BLaER1 treated with 17β-estradiol and CSF1 and Interleukin-3, amounts not matched to agents 10 nM and 100 nM (cell line): ENCODE measurements at regions not wholly inside any gene's neighbourhood (a gene's known extent, or its start where the extent isn't known, plus 50 kb on each side); places are given as distances from the start of the nearest gene placed in this dataset.

Source experiments
- H3K27ac ChIP-seq, 11 experiments: shearing (Covaris generic); formaldehyde crosslinking; 2 replicates each; pipeline ENCODE4 v1.8.1; 2022
- H3K27me3 ChIP-seq, 11 experiments: shearing (Covaris generic); formaldehyde crosslinking; 2 replicates each; pipeline ENCODE4 v1.8.1; 2022
- H3K36me3 ChIP-seq, 11 experiments: shearing (Covaris generic); formaldehyde crosslinking; 2 replicates each; pipeline ENCODE4 v1.8.1; 2022
- H3K4me1 ChIP-seq, 10 experiments: shearing (Covaris generic); formaldehyde crosslinking; 2 replicates each; pipeline ENCODE4 v1.8.1; 2022
- H3K4me2 ChIP-seq, 11 experiments: shearing (Covaris generic); formaldehyde crosslinking; 2 replicates each; pipeline ENCODE4 v1.8.1; 2022
- H3K4me3 ChIP-seq, 10 experiments: shearing (Covaris generic); formaldehyde crosslinking; 2 replicates each; pipeline ENCODE4 v1.8.1; 2022
- H3K9ac ChIP-seq, 11 experiments: shearing (Covaris generic); formaldehyde crosslinking; 2 replicates each; pipeline ENCODE4 v1.8.1; 2022
- H3K9me3 ChIP-seq, 11 experiments: shearing (Covaris generic); formaldehyde crosslinking; replicated peaks in 1 of 11; 2 replicates each; pipeline ENCODE4 v1.8.1; 2022
- H4K20me1 ChIP-seq, 11 experiments: shearing (Covaris generic); formaldehyde crosslinking; 2 replicates each; pipeline ENCODE4 v1.8.1; 2022
- Cebpa-rat ChIP-seq, 11 experiments: shearing (Covaris generic); IDR thresholded peaks; 2 replicates each; pipeline ENCODE4 v1.8.1; 2022

GRCh38 chr1:193486671-193487229, 300.3 kb upstream of the B3GALT2 start:
- Histone ChIP-seq H3K4me3 (no peak overlapping the region), H3K27ac (no peak overlapping the region), H3K27me3 (no peaks in the 10 kb centered on the region), H3K9ac (no peak overlapping the region), H3K9me3 (peaks cover 0 to 5% (median 0%) of the 10 kb centered on the region in 11 experiments; a peak in 2 of 22 replicates), H4K20me1 (no peaks in the 10 kb centered on the region), H3K4me1 (no peaks in the 10 kb centered on the region), H3K4me2 (no peak overlapping the region), H3K36me3 (no peaks in the 10 kb centered on the region)
- no peak for TF ChIP-seq Cebpa-rat (IDR thresholded peaks at IDR 0.05)

DNA sequence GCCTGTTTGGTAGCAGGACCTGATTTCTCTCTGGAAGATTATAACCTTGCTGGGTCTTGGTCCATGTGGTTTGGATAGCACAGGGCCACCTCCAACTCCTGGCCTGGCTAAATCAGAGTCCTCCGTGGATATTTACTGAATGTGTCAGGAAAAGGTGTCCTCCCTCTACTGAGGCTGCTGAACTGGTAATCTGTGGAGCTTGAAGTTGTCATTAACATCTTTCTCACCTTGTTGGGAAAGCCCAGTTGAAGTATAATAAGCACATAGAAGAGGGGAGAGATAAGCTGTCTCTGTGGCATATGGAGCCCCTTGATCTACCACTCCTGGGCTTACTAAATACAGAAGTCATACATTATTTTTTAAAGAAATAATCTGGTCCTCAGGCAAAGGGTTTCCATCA, 294.3 kb upstream of the B3GALT2 start:
- Histone ChIP-seq H3K27ac (no peak overlapping the region), H3K36me3 (no peaks in the 10 kb centered on the region), H3K4me1 (peaks cover 0 to 8% (median 6%) of the 10 kb centered on the region in 10 experiments; a peak in 14 of 20 replicates), H3K27me3 (no peaks in the 10 kb centered on the region), H4K20me1 (no peaks in the 10 kb centered on the region), H3K9me3 (peaks cover 0 to 5% (median 0%) of the 10 kb centered on the region in 11 experiments; a peak in 1 of 22 replicates), H3K4me3 (no peak overlapping the region), H3K4me2 (no peak overlapping the region), H3K9ac (no peak overlapping the region)
- no peak for TF ChIP-seq Cebpa-rat (IDR thresholded peaks at IDR 0.05)

- Histone ChIP-seq H3K9me3 (no peaks in the 10 kb centered on the region), H3K4me2 (peak overlapping the region in 8 of 11 experiments; percentile 4 to 65 (median 38); a peak in 11 of 22 replicates), H3K4me3 (no peak overlapping the region), H3K36me3 (no peaks in the 10 kb centered on the region), H3K4me1 (peaks cover 0 to 8% (median 6%) of the 10 kb centered on the region in 10 experiments; a peak in 14 of 20 replicates), H4K20me1 (no peaks in the 10 kb centered on the region), H3K27ac (0 out of 22 replicates have a peak overlapping the region, but pooled peaks of 1 of the 11 experiments have one; percentile 17), H3K9ac (no peak overlapping the region), H3K27me3 (no peaks in the 10 kb centered on the region)
- no peak; a peak in 1 of 22 replicates for TF ChIP-seq Cebpa-rat (IDR thresholded peaks at IDR 0.05)
Observed at GRCh38 chr1:193479187-193479586, 292.8 kb upstream of the B3GALT2 start.

DNA sequence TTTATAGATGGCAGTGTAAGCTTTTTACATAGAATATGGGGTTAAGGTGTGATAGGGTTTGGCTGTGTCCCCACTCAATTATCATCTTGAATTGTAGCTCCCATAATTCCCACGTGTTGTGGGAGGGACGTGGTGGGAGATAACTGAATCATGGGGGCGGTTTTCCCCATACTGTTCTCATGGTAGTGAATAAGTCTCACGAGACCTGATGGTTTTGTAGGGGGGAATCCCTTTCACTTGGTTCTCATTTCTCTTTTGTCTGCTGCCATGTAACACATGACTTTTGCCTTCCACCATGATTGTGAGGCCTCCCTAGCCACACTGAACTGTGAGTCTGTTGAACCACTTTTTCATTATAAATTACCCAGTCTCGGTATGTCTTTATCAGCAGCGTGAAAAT, 290.3 kb upstream of the B3GALT2 start:
- H3K4me1 ChIP-seq: peaks cover 0 to 8% (median 6%) of the 10 kb centered on the region in 10 experiments; a peak in 14 of 20 replicates
- H4K20me1 ChIP-seq: no peaks in the 10 kb centered on the region
- H3K9ac ChIP-seq: no peak overlapping the region
- no peak overlapping the region for H3K4me2 ChIP-seq
- no peak for TF ChIP-seq Cebpa-rat (IDR thresholded peaks at IDR 0.05)
- H3K27me3 ChIP-seq: no peaks in the 10 kb centered on the region
- no peak overlapping the region for H3K27ac ChIP-seq
- no peak overlapping the region for H3K4me3 ChIP-seq
- no peaks in the 10 kb centered on the region for H3K36me3 ChIP-seq
- H3K9me3 ChIP-seq: no peaks in the 10 kb centered on the region

- Histone ChIP-seq H3K4me3 (no peak overlapping the region), H3K4me2 (no peak overlapping the region), H3K27ac (no peak overlapping the region), H3K9me3 (no peaks in the 10 kb centered on the region), H3K27me3 (no peaks in the 10 kb centered on the region), H3K9ac (no peak overlapping the region), H3K4me1 (peaks cover 0 to 2% (median under 1%) of the 10 kb centered on the region in 10 experiments; a peak in 10 of 20 replicates), H4K20me1 (no peaks in the 10 kb centered on the region), H3K36me3 (no peaks in the 10 kb centered on the region)
- no peak for TF ChIP-seq Cebpa-rat (IDR thresholded peaks at IDR 0.05)
Observed at GRCh38 chr1:193473932-193474331, 287.5 kb upstream of the B3GALT2 start.

DNA sequence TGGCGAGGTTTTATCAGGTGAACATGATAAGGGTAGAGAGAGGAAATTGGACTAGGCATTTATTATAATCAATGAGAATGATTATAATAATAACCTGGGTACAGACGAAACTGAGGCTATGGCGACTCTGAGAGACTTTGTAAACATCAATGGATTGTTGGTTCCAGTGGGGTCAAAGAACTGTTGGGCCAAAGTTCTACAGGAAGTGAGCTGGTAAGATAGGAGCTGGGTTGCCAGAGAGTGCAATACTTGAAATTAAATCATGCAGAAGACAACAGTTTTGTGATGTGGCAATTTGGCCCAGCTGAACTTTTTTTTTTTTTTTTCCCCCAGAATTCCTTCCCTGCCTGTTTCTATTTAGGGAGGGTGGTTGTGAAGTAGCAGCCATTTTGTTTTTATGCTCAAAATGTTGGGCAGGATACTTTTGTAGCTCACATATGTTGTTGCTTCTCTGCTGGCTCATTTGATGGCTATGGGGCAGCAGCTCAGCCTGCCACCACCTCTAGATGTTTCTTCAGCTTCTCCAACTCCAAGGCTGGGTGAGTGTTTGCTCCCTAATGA, 286.5 kb upstream of the B3GALT2 start:
- no peak for TF ChIP-seq Cebpa-rat (IDR thresholded peaks at IDR 0.05)
- Histone ChIP-seq H3K27ac (no peak overlapping the region), H3K9ac (no peak overlapping the region), H3K4me2 (no peak overlapping the region), H3K4me3 (no peak overlapping the region), H3K4me1 (no peaks in the 10 kb centered on the region), H3K36me3 (no peaks in the 10 kb centered on the region), H4K20me1 (no peaks in the 10 kb centered on the region), H3K9me3 (no peaks in the 10 kb centered on the region), H3K27me3 (no peaks in the 10 kb centered on the region)

- no peaks in the 10 kb centered on the region for H3K9me3 ChIP-seq
- H3K27me3 ChIP-seq: no peaks in the 10 kb centered on the region
- no peak overlapping the region for H3K27ac ChIP-seq
- H3K4me2 ChIP-seq: no peak overlapping the region
- H3K9ac ChIP-seq: no peak overlapping the region
- H4K20me1 ChIP-seq: no peaks in the 10 kb centered on the region
- H3K4me3 ChIP-seq: no peak overlapping the region
- no peaks in the 10 kb centered on the region for H3K4me1 ChIP-seq
- no peaks in the 10 kb centered on the region for H3K36me3 ChIP-seq
- no peak for TF ChIP-seq Cebpa-rat (IDR thresholded peaks at IDR 0.05)
Observed at GRCh38 chr1:193472430-193472829, 286.0 kb upstream of the B3GALT2 start.

GRCh38 chr1:193471981-193472380, 285.6 kb upstream of the B3GALT2 start:
- no peaks in the 10 kb centered on the region for H3K36me3 ChIP-seq
- TF ChIP-seq Cebpa-rat (IDR thresholded peaks at IDR 0.05): no peak
- H3K4me3 ChIP-seq: no peak overlapping the region
- no peaks in the 10 kb centered on the region for H3K9me3 ChIP-seq
- H4K20me1 ChIP-seq: no peaks in the 10 kb centered on the region
- no peak overlapping the region for H3K27ac ChIP-seq
- H3K9ac ChIP-seq: no peak overlapping the region
- H3K4me2 ChIP-seq: no peak overlapping the region
- no peaks in the 10 kb centered on the region for H3K27me3 ChIP-seq
- no peaks in the 10 kb centered on the region for H3K4me1 ChIP-seq

- no peak for TF ChIP-seq Cebpa-rat (IDR thresholded peaks at IDR 0.05)
- H3K4me2 ChIP-seq: no peak overlapping the region
- no peaks in the 10 kb centered on the region for H3K27me3 ChIP-seq
- H3K9me3 ChIP-seq: no peaks in the 10 kb centered on the region
- H3K4me3 ChIP-seq: no peak overlapping the region
- no peak overlapping the region for H3K27ac ChIP-seq
- H3K9ac ChIP-seq: no peak overlapping the region
- no peaks in the 10 kb centered on the region for H3K4me1 ChIP-seq
- H3K36me3 ChIP-seq: no peaks in the 10 kb centered on the region
- H4K20me1 ChIP-seq: no peaks in the 10 kb centered on the region
Observed at GRCh38 chr1:193463326-193463932, 277.0 kb upstream of the B3GALT2 start.
